MM.1S (cell line): ENCODE measurements at regions not wholly inside any gene's neighbourhood (a gene's known extent, or its start where the extent isn't known, plus 50 kb on each side); places are given as distances from the start of the nearest gene placed in this dataset.

Source experiments
- CTCF ChIP-seq: fragments of 300-600 bp; sonication (generic); IDR thresholded peaks from 2 replicates; pipeline ENCODE4 v1.5.1; 2016; ENCODE audit warnings: antibody characterized with exemption, low read length, mixed read lengths
- EZH2 ChIP-seq: fragments of 300-600 bp; sonication (generic); optimal IDR thresholded peaks from 2 replicates; pipeline ENCODE3; 2017; ENCODE audit warnings: low read depth, mild to moderate bottlenecking, antibody characterized with exemption, low read length, mixed read lengths

GRCh38 chr18:9038277-9038871 lies 64.1 kb upstream of the NDUFV2 start:
- no peak for TF ChIP-seq EZH2
- no peak for TF ChIP-seq CTCF
